ENCODE measurements at regions not wholly inside any gene's neighbourhood (a gene's known extent, or its start where the extent isn't known, plus 50 kb on each side); places are given as distances from the start of the nearest gene placed in this dataset.

- no peaks in the 10 kb centered on the region for H3K36me3 ChIP-seq
- no peak overlapping the region for H3K27ac ChIP-seq
- no peak for TF ChIP-seq POLR2A (IDR thresholded peaks at IDR 0.05)
- no peak for TF ChIP-seq POLR2AphosphoS5 (IDR thresholded peaks at IDR 0.05)
- no peak for TF ChIP-seq CTCF (IDR thresholded peaks at IDR 0.05)
- intact Hi-C loops (cut with DNase I; ENCODE audit: low total_unique reads), result no loop called here
- no peak for DNase-seq (ENCODE audit: low spot score in 2 of 2)
- H3K4me1 ChIP-seq, result no peaks in the 10 kb centered on the region
- H3K4me3 ChIP-seq, result no peak overlapping the region
- no peaks in the 10 kb centered on the region for H3K27me3 ChIP-seq
- H3K9me3 ChIP-seq, result peaks cover 0 to 22% of the 10 kb centered on the region in 2 donors
Measured at GRCh38 chr3:69510481-69511030, 124.7 kb upstream of the FRMD4B start.

- H3K36me3 ChIP-seq, result no peaks in the 10 kb centered on the region
- H3K27me3 ChIP-seq, result no peaks in the 10 kb centered on the region
- peaks cover 0 to 11% of the 10 kb centered on the region in 2 donors for H3K9me3 ChIP-seq
- intact Hi-C loops (cut with DNase I; ENCODE audit: low total_unique reads), result no loop called here
- TF ChIP-seq POLR2A (IDR thresholded peaks at IDR 0.05) (no peak), CTCF (IDR thresholded peaks at IDR 0.05) (no peak), POLR2AphosphoS5 (IDR thresholded peaks at IDR 0.05) (no peak)
- H3K4me1 ChIP-seq, result no peaks in the 10 kb centered on the region
- no peak overlapping the region for H3K4me3 ChIP-seq
- H3K27ac ChIP-seq, result no peak overlapping the region
- DNase-seq (ENCODE audit: low spot score in 2 of 2), result no peak
Measured at GRCh38 chr3:69509288-69509687, 123.4 kb upstream of the FRMD4B start.

DNA sequence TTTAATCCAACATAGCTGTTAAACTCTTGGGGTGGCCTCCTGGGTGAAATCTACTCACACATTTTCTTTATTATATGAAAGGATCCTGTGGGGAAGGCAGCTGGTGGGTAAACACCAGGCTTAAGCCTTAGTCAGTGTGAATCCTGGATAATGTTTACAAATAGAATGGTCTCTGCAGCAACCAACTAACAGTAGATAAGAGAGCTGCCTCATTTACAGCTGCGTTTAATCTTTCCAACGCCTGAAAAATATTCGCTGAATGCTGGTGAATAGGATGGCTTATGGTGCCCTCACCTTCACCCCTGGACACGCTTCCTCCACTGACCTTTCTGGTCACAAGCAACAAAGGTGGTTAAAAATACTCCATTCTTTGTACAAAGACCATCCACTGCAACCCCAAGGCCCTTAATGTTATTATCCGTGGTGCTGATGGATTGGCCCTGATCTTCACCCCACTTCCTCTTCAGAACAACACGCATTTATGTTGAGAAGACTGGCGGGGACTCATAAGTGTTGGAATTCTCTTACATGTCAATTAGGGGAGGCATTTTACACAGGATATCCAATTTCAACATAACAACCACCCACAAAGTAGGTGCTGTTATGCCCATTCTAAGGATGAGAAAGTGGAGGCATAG is 120.0 kb upstream of the FRMD4B start:
- H3K27ac ChIP-seq, result no peak overlapping the region

GRCh38 chr3:69504232-69504631 is 118.3 kb upstream of the FRMD4B start:
- no peaks in the 10 kb centered on the region for H3K9me3 ChIP-seq
- H3K4me3 ChIP-seq, result no peak overlapping the region
- H3K27ac ChIP-seq, result no peak overlapping the region
- intact Hi-C loops (cut with DNase I; ENCODE audit: low total_unique reads), result no loop called here
- DNase-seq (ENCODE audit: low spot score in 2 of 2), result no peak
- H3K36me3 ChIP-seq, result no peaks in the 10 kb centered on the region
- TF ChIP-seq POLR2A (IDR thresholded peaks at IDR 0.05) (no peak), CTCF (IDR thresholded peaks at IDR 0.05) (no peak), POLR2AphosphoS5 (IDR thresholded peaks at IDR 0.05) (no peak)
- H3K4me1 ChIP-seq, result no peaks in the 10 kb centered on the region
- H3K27me3 ChIP-seq, result no peaks in the 10 kb centered on the region

More for the DNA sequence above, 120.0 kb upstream of the FRMD4B start:
- intact Hi-C loops (cut with DNase I; ENCODE audit: low total_unique reads), result no loop called here
- Histone ChIP-seq H3K4me1 (no peaks in the 10 kb centered on the region), H3K27me3 (no peaks in the 10 kb centered on the region), H3K36me3 (no peaks in the 10 kb centered on the region), H3K4me3 (no peak overlapping the region), H3K9me3 (no peaks in the 10 kb centered on the region)
- no peak for DNase-seq (ENCODE audit: low spot score in 2 of 2)
- TF ChIP-seq POLR2AphosphoS5 (IDR thresholded peaks at IDR 0.05) (no peak), POLR2A (IDR thresholded peaks at IDR 0.05) (no peak), CTCF (IDR thresholded peaks at IDR 0.05) (no peak)

DNA sequence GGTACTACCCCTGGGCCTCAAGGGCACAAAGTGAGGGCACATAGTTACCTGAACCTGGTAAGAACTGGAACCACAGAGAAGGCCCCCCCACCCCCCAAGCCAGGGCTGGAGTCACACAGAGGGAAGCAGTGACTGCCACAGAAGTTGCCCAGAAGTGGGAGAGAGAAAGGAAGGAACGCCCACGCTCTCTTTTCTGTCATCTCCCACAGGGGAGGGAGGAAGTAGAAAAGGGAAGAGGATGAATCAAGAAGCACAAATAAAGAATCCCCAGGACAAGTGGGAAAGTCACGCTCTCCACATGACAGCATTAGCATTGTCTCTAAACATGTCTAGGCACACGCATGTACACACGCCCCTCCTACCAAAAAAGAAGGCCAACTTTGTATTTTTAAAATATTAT is 114.7 kb upstream of the FRMD4B start:
- intact Hi-C loops (cut with DNase I; ENCODE audit: low total_unique reads), result no loop called here
- H3K27ac ChIP-seq, result peak overlapping the region; percentile 33 to 43
- no peaks in the 10 kb centered on the region for H3K9me3 ChIP-seq
- H3K27me3 ChIP-seq, result no peaks in the 10 kb centered on the region
- no peaks in the 10 kb centered on the region for H3K36me3 ChIP-seq
- H3K4me1 ChIP-seq, result no peaks in the 10 kb centered on the region
- H3K4me3 ChIP-seq, result no peak overlapping the region
- TF ChIP-seq POLR2AphosphoS5 (IDR thresholded peaks at IDR 0.05) (no peak), CTCF (IDR thresholded peaks at IDR 0.05) (no peak), POLR2A (IDR thresholded peaks at IDR 0.05) (no peak)
- DNase-seq (ENCODE audit: low spot score in 2 of 2), result no peak

Data from breast epithelium (tissue), 4 donors.